GM19397 (cell line): ENCODE measurements at regions not wholly inside any gene's neighbourhood (a gene's known extent, or its start where the extent isn't known, plus 50 kb on each side); places are given as distances from the start of the nearest gene placed in this dataset.
"Not testable (repeated sequence)": the region's sequence is repeated elsewhere in the genome, so short reads cannot be mapped to it uniquely, and the experiment has no call there.

Source experiments
- ATAC-seq: cut with Tn5 transposase; IDR thresholded peaks from one replicate; pipeline ENCODE4 v1.9.1; 2021; ENCODE audit warnings: mild to moderate bottlenecking, moderate library complexity; ENCODE audit not compliant: unreplicated experiment

DNA sequence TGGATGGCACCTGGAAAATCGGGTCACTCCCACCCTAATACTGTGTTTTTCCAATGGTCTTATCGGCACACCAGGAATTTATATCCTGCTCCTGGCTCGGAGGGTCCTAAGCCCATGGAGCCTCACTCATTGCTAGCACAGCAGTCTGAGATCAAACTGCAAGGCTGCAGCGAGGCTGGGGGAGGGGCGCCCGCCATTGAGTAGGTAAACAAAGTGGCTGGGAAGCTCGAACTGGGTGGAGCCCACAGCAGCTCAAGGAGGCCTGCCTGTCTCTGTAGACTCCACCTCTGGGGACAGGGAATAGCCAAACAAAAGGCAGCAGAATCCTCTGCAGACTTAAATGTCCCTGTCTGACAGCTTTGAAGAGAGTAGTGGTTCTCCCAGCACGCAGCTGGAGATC is 607.0 kb downstream of the LMO7 start:
- not testable (repeated sequence) for ATAC-seq

DNA sequence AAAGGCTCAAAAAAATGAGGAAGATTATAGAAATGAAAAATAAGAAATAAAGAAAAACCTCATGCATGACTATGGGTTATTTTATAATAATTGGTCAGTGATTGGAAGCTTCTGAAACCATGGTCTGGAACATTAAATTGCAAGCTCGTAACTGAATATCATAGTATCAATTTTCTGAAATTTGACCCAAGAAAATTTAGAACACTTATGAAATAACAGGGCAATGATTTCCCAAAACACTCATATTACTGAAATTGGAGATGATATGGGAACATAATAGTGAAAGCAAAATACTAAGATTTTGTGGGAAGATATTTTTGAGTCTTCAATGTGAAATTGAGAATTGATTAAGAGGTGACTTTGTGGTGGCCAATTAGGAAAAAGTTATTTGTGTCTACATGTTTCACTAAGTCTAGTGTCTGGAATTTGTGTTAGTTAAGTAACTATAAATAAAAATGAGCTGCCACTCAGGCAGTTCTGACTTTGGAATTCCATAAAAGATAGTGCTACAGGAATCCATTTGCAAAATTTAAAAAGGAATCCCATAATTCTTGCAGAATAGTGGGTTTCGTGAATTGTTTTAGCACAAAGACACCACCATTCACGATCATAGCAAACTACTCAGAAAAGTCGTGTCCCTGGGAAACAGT is 603.0 kb downstream of the LMO7 start:
- no peak for ATAC-seq

DNA sequence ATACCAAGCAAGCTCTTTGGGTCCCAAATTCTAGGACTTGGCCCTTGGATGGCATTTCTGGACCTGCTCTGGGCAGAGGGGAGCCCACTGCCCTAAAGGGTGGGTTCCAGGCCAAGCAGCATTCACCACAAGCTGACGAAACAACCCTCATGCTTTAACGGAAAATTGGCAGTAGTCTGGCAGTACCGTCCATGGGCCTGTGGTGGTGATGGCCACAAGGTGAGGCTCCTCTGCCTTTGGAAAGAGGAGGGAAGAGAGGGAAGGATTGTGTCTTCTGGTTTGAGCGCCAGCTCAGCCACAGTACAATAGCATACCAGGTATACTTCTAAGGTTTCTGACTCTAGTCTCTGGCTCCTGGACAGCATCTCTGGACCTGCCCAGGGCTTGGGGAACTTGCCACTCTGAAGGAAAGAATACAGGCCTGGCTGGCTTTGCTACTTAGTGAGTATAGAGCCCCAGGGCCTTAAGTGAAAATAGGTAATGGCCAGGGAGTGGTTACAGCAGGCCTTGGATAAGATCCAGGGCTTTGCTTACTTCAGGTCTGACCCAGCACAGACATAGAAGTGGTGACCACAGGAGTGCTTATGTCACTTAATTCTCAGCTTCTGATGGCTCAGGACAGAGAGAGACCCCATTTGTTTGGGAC is 595.5 kb downstream of the LMO7 start:
- ATAC-seq: no peak

DNA sequence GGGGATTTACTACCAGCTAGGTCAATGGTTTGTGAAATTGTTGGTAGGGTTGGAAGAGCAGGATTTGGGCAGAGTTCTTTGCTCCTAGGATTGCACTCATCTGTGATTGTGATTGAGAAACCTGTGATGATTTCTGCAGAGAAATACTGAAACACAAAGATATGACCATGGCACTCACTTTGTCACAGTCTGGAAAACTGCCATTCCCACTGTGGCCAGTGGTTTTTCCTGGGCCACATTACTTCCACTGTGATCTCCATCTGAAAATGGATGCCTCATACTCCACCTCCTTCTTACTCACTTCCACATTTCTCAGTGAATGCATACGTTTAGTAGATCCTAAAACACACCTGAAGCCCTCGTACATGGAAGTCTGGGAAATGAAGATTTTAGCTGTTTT is 593.2 kb downstream of the LMO7 start:
- no peak for ATAC-seq

DNA sequence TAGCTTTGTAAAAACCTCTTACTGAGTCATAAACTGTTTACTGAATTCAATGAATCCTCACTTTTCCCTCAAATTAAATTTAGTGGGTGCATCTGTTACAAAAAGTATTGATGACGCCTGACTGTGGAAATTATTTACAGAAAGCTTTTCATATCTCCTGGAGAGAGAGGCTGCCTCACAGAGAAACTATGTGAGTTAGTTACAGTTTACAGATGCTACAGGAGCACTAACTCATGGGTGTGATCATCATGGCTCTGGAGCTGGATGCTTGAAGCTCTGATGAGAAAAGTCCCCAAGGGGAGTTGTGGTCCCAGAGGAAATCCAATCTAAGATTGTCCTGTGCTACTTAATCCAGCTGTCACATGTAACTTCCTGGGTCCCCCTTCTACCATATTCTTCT is 590.8 kb downstream of the LMO7 start:
- no peak for ATAC-seq

DNA sequence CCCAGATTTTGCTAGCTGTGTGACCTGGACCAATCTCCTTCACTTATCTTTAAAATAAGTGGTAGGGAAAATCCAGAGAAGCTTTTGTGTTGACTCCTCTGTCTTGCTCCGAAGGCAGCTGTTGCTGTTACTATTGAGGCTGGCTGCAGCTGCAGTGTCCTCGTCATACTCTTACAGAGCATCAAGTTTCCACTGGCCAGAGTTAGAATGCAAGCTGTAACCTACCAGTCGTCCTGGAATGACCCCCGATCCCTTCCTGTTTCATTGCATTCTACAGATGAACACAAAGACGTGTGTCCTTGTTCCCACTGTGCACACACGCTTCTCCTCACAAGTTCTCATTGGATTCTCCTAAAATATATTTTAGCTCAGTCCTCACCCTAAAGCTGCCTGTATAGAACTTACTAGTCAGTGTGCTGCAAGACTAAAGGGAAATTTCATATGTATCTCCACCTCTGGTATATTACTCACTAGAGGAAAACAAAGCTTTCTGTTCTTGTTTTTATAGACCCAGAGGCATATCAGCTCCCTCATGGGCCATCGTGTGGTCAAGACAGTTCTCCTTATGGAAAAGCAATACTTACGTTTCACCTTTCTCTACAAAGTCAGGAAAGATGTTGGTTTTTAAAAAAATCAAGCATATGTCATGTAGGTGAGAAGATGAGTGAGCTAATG is 589.8 kb downstream of the LMO7 start:
- ATAC-seq: no peak

DNA sequence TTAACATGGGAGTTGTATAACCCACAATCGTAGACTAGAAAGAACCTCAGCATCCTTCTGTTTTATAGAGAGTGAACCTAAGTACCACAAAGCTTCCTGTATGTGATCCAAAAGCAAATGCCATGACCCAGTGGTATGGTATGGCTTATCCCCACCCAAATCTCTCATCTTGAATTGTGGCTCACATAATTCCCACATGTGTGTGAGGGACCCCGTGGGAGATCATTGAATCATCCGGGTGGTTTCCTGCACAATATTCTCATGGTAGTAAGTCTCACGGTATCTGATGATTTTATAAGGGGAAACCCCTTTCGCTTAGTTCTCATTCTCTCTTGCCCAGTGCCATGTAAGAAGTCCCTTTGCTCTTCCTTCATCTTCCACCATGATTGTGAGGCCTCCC is 587.9 kb downstream of the LMO7 start:
- no peak for ATAC-seq

DNA sequence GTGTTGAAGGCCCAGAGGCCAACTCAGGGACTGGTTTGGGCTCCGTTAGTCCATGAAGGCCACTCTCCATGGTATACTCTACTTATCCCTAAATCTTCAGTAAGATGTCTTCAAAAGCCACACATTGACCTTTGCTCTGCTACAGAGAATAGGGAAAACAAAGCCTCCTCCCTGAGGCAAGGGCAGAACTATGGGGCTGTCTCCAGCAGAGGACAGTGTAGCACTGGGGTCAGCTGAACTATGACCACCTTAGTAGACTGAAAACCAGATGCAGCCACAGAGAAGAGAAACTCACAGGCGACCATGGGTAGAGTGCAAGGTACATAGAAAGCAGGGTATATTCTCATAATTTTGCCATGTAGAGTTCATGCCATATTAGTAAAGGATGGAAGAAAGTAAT is 587.4 kb downstream of the LMO7 start:
- no peak for ATAC-seq

DNA sequence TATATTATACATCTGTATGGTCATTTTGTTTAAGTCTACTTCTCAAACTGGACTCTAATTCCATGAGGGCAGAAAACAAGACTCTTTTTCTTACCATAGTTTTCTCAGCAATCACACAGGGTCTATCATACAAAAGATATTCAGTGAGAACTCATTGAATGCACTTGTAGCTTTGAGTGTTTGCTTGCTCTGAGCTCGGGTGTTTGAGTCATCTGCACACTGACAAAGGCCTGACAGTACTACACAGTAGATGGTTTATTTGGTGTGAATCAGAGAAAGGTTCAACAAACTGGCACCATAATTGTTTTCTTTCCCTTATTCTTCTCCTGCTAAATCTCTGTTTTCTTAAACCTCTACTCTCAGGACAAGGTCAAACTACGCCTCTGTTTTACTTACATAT is 586.4 kb downstream of the LMO7 start:
- ATAC-seq: no peak

DNA sequence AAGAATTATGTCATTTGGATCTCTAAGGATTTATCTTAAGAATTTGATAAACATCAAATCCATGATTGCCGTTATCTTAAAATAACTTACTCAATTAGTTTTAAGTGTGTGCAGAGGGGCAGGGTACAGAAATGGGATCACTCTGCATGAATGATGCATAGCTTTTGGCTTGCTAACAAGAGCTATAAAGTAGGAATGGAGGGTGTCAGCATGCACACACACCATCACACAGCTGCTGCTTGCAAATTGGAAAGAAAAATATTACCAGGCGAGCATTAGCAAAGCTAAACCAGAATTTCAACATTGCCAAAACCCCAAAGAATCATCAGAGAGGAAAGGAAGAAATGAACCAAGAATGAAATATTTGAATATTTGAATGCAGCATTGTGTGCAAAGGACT is 580.6 kb downstream of the LMO7 start:
- ATAC-seq: no peak

DNA sequence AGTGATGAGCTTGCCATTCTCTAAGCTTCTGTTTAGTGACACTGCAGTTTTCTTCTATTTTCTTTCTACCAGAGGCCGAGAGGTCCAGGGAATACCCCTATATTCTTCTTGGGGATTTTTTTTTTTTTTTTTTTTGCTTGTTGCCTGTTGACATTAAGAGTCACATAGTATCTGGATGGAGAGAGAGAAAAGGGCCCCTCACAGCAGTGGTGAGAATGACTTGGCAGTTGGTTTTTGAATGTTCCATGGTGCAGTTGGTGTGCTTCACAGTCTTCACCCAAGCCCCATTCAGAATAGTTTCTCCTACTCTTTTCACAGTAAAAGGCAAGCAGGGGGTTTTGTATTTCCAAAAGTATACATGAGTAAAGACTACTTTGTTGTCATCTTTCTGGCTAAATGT is 577.9 kb downstream of the LMO7 start:
- no peak for ATAC-seq

DNA sequence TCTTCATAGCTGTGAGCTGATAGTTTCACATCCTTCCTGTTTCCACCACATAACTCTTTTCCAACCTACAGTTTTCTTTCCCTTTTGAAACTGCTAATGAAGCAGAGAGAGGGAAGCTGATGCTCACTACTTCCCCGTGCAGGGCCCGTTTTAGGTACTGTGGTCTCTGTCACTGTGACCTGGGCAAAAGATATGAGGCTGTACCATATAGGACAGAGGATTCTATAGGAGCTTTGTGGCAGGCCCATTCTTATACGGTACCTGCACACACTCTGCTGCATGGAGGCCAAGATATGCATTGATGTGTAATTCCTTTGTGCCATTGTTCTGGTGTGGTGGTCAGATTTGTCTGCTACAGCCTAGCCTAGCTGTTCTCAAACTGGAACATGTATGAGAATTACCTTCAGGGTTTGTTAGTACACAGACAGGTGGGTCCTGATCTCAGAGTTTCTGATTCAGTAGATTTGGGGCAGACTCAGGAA is 577.3 kb downstream of the LMO7 start:
- ATAC-seq: no peak

DNA sequence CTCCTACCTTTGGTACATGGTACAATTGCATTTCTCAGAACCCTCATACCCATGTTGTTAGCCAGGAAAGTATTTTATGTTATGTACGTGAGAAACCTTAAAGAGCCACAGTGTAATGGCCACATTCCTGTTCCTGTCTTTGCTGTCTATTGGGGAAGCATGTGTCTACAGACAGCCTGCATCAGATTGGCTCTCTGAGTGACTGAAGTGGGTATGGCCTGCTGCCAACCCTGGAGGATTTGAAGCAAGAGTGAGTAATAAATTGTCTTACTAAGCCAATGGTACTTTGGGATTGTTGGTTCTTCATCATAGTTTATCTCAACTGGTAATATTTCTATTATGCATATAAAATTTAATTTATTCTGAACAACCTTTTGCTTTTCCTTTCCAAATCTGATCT is 574.1 kb downstream of the LMO7 start:
- ATAC-seq: no peak

DNA sequence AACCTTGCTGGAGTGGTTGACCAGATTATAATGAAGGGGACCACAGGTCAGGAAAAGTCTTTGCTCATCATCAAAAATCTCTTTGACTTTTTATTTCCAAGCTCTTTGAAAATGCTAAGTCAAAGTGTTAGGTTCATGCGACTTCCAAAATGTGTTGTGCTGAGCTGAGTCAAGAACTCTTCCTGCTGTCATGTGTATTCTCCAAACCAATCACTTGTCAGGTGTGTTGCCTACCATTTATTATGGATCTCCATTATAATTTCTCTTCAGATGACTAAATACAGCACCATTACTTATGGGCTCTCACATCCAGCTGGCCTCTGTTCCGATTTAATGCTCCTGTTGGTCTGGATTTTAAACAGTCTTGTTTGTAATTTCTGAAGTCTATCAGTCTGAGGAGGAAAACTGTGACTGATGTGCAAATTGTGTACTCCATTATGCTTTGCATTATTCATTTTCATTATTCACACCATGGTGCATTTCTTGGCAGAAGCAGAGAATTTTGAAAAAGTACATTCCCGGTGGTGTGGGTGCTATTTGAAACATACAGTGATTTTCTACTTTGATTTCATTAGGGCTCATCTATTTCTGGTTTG is 562.5 kb downstream of the LMO7 start:
- no peak for ATAC-seq

DNA sequence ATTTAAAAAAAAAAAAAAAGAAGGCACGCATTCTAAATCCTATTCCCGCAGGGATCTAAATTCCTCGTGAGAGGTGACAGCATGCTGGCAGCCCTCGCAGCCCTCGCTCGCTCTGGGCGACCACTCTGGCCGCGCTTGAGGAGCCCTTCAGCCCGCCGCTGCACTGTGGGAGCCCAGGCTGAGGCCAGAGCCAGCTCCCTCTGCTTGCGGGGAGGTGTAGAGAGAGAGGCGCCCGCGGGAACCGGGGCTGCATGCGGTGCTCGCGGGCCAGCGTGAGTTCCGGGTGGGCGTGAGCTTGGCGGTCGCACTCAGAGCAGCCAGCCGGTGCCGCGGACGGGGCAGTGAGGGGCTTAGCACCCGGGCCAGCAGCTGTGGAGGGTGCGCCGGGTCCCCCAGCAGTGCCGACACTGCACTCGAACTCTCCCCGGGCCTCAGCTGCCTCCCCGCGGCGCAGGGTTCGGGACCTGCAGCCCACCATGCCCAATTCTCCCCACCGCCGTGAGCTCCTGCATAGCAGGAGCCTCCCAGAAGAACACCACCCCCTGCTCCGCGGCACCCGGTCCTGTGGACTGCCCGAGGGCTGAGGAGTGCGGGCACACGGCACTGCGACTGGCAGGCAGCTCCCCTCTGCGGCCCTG is 553.9 kb downstream of the LMO7 start:
- ATAC-seq: no peak

DNA sequence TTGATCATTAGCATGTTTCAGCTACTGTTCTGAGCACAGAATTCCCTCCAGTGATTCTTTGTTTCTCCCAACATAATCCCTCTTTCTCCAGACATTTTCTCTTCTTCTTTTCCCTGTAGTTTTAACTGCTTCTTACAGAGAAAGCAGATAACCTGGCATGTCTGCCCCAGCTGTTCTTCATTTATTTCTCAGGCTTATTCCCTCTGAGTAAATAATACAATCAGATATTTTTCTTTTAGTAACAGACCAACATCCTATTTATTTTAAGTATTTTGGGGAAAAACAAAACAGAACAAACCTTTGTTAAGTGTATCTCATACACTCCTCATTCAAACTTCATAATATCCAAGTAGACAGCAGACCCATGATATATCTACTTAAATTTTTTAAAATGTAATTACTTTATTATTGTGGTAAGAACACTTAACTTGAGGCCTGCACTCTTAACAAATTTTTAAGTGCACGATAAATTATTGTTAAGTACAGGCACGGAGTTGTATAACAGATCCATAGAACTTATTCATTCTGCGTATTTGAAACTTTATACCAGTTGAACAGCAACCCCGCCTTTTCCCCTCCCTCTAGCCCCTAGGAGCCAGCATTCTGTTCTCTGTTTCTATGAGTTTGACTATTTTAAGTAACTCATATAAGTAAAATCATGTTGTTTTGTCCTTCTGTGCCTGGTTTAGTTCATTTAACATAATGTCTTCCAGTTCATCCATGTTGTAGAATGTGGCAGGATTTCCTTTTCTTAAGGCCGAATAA is 540.0 kb downstream of the LMO7 start:
- no peak for ATAC-seq

DNA sequence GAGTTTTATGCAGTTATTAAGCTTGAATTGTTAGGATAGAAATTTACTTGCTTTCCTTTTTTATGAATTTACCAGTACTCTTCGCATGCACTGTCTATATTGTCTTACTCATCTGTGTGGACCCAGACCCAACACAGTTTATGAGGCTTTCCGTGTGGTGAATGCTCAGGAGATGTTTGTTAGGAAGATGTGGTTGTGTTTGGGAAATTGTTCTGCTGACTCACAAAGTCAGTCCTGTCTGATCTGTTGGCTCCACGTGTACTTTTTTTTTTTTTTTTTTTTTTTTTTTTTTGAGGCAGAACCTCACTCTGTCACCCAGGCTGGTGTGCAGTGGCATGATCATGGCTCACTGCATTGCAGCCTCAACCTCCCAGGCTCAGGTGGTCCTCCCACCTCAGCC is 532.5 kb downstream of the LMO7 start:
- no peak for ATAC-seq

DNA sequence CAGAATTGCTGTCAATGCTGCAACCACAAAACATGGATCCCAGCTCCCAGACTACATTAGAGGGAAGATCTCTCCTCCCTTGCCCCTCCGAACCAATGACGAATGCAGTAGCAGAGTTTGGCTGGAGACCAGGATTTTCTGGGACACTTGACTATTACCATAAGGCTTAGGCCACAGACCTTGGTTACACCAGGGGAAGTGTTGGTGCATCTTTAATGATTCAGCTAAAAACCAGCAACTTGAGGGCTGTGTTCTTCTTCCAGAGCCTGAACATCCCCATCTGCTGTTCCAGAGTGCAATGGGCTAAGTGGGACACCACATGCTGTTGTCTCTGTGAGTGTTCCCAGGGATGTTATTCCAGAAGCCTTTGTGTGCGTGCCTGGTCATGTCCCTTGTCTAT is 528.2 kb downstream of the LMO7 start:
- no peak for ATAC-seq

DNA sequence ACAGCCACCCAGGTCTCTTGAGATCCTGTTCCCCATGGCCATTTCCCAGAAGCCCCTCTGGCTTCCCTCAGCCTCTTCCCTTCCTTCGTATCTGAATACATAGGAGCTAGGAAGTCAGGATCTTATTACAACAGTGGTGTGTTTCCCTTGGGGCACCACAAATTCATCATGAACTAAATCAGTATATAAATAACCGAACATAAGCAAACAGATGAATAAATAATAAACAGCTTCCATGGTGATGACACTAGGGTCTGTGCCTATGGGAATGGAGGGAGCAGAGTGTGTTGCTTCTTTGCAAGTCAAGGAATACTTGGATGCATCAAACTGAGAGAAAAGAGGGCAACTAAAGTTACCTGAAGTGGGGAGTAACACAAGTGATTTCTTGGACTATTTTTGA is 527.6 kb downstream of the LMO7 start:
- ATAC-seq: no peak

DNA sequence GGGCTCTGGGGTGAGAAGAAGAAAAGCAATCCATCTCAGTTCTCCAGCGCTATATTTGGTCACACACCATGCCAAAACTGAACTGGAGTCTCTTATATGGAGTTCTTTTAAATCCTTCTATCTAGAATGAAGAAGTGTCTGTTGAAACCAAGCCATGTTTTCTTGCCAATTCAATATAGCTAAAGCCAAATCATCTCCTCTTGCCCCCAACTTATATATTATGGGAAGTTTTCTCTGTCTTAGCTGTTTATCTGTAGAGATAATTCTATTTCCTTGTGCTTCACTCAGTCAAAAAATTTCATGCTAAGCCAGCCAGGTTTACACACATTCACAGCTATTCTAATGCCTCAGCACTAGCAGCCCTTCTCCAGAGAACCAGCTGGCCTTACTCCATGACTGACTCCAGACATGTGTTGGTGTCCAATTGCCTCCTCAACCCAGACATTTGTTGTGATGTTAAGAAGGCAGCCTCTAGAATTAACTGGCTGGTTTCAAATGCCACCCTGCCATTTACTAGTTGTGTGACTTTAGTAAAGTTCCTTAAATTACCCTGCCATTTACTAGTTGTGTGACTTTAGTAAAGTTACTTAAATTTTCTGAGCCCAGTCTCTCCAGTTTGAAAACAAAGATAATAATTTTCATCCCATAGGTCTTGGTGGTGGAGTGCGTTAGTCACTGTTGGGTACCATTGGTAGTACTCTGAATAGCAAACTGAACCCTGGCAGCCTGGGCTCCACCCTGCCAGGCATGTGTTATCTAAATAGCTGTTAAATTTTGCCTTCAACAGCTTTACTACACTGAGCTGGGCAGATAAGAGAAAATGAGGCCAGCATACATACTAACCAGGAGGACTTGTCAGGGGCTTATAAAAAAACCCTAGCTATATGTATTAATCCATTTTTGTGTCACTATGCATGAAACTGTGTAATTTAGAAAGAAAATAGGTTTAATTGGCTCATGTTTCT is 525.1 kb downstream of the LMO7 start:
- ATAC-seq: no peak
